GM18505 (cell line): ENCODE measurements at regions not wholly inside any gene's neighbourhood (a gene's known extent, or its start where the extent isn't known, plus 50 kb on each side); places are given as distances from the start of the nearest gene placed in this dataset.

Source experiments
- ATAC-seq: cut with Tn5 transposase; IDR thresholded peaks from one replicate; pipeline ENCODE4 v1.9.1; 2021; ENCODE audit not compliant: unreplicated experiment
- POLR2A ChIP-seq: IDR thresholded peaks from 4 replicates; pipeline ENCODE4 v1.6.1; 2011; ENCODE audit warnings: borderline replicate concordance; ENCODE audit not compliant: insufficient read depth, insufficient read length; ENCODE audit errors: extremely low read depth

DNA sequence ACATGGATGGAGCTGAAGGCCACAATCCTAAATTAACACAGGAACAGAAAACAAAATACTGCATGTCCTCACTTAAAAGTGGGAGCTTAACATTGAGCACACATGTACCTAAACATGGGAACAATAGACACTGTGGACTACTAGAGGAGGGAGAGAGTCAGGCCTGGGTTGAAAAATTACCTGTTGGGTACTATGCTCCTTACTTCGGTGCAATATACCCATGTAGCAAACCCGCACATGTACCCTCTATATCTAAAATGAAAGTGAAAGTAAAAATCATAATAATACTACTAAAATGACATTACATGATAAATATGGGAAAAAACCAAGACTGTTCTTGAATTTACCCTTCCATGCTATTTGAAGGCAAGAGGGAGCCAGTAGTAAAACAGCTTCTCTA lies 1273.8 kb upstream of the ADGRB3 start:
- ATAC-seq = no peak
- TF ChIP-seq POLR2A = no peak

DNA sequence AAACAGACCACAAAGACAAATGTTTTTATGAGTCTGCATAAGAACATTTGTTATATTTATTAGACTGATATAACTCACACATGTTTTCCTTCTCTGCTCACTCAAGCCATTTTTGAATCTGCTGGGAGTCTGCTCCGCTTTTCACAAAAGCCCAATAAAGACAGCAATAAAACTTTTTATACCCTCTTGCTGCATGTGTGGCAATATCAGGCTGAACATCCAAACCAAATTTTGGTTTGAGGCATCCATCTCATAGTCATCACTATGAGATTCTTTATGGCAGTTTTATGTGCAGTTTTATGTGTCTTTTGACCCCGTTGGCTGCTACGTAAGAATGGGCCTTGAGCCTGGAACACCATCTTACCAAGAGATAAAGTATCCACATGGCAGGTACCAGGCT lies 1276.8 kb upstream of the ADGRB3 start:
- no peak for ATAC-seq
- TF ChIP-seq POLR2A = no peak

DNA sequence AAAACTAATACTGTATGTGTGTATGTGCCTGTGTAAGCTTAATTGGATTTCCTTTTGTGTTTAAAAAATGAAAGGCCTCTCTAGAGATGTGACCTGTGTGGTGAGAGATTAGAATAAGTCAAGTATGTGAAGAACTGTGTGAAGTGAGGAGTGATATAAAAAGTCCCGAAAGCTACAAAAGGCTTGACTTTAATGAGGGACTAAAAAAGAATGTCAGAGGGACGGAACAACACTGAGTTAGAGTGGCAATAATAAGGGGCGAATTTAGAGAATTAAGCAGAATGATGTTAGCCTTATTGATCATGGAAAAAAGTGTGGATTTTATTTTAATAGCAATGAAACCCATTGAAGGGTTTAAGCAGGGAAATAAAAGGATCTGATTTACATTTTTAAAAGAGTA lies 1281.2 kb upstream of the ADGRB3 start:
- TF ChIP-seq POLR2A = no peak
- no peak for ATAC-seq

DNA sequence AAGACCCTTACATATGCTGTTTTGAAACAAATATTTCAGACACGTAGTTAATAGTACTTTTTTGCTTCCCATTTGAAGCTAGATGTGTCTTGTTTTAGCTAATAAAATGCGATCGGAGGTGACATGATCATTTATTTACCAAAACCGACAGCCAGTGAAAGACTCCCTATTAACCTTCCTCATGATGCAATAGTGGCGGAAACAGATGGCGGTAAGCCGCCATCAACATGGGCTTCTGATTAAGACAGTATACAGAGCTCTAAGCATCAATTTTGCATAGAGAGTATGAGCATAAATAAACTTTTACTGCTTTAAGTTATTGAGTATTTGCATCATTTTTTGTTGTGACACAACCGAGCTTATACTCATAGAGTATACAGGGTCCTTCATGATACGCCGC lies 1282.4 kb upstream of the ADGRB3 start:
- TF ChIP-seq POLR2A = no peak
- ATAC-seq = no peak

DNA sequence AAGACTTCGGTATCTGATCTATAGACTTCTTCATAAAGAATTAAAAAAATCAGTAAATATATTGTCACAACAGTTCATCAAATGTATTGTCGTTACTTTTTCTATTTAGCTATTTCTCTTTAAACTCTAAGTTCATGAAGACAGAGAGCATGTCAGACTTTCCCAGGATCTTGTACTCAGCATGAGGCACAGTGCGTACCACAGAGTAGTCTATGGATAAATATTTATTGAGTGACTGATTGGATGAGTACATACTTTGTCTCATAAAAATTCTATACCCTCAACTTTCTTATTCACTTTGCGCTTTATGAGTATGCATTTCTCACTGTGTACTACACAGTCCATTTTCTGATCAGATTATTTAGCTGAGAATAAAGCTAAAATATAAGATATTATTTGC lies 1284.4 kb upstream of the ADGRB3 start:
- no peak for ATAC-seq

DNA sequence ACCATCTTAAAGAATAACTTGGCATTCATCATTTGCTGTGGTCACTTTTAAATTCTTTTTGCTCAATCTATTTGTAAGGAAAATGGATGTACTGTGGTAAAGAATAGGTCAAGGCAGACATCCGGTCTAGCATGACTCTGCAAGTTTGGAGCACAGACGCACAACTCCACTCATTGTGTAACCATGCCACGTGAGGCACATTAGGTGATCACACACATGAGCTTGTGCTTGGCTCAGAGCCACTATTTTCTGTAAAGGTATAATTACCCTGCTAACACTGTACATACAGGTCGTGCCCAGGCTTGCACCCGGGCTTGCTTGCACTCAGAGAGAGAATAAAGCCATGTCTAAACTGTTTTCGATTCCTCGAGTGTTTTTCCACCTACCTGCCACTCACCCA lies 1289.1 kb upstream of the ADGRB3 start:
- no peak for ATAC-seq
- TF ChIP-seq POLR2A = no peak

More for the DNA sequence above, 1284.4 kb upstream of the ADGRB3 start:
- no peak for TF ChIP-seq POLR2A

DNA sequence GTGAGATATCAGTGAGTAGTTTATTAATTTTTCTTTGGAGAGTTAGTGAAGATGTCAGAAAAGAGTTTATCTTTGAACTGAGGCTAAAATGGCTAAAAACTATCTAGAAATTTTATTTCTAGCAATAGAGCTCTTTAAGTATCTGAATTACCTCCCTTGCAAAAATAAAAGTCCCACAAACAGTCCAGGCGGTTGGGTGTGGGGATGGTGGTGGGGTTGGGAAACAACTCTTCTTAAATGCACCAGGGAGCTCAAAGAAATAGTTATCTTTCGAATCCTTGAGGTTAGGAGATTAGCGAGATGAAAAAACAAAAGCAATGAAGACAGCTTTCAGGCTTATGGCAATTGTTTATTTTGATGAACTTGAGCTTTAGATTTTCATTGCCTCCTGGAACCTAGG lies 1299.1 kb upstream of the ADGRB3 start:
- TF ChIP-seq POLR2A = no peak
- no peak for ATAC-seq

DNA sequence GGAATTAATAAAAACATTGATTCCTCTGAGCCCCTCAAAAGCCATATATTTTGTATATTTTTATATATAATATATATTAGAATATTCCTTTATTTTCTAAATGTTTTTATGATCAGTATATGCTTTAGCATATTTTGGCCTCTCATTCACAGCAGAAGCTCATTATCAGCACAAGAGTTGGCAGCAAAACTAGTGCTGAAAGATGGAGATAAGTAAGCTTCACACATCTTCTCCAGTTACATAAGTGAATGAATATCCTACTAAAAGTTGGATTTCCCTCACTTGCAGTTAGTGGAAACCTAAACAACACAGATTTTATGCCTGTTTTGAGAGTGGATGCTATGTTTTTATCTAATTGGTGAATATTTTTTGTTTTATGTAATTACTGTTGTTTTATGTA lies 1303.8 kb upstream of the ADGRB3 start:
- no peak for ATAC-seq
- no peak for TF ChIP-seq POLR2A

DNA sequence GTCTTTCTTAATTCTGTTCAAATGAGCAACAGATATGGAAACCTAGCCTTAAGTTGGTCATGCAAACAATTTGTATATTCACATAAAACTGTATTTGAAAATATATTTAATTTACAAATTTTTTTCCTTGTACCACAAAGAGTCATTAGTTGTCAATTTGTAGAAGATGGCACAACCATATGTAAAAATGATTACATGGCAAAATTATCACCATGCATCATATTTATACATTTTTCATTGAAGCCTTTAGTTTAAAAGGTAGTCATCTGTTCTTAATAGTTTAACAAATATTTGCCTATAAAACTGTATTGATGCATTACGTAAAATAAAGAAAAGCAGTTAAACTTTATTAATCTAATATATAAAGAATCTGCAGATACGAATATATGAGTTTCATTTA lies 1306.8 kb upstream of the ADGRB3 start:
- ATAC-seq = no peak
- TF ChIP-seq POLR2A = no peak

DNA sequence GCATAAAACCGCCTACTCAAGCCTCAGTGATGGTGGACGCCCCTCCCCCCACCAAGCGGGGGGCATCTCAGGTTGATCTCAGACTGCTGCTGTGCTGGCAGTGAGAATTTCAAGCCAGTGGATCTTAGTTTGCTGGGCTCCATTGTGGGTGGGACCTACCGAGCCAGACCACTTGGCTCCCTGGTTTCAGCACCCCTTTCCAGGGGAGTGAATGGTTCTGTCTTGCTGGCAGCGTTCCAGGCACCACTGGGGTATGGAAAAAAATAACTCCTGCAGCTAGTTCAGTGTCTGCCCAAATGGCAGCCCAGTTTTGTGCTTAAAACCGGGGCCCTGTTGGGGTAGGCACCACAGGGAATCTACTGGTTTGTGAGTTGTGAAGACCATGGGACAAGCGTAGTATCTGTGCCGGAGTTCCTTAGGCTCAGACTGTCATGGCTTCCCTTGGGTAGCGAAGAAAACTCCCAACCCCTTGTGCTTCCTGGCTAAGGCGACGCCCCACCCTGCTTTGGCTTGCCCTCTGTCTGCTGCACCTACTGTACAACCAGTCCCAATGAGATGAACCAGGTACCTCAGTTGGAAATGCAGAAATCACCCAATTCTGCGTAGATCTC lies 1334.5 kb upstream of the ADGRB3 start:
- TF ChIP-seq POLR2A = no peak
- no peak for ATAC-seq

DNA sequence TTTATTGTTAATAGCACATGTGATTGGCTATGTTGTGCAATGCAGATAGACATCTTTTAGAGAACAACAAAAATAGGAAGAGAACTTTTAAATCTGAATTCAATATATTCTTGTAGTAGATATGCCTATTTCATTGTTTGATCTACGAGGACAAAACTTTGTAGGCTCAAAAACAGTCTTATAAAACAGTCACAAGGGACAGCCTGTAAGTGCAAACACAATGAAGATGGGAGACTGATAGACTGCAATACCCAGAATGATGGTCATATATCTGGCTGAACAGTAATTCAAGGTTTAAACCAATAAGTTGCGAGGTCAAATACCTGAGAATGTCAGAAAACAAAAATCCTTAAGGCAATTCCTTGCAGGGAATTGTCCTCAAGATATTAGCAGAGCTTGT lies 1342.9 kb upstream of the ADGRB3 start:
- no peak for ATAC-seq
- no peak for TF ChIP-seq POLR2A

DNA sequence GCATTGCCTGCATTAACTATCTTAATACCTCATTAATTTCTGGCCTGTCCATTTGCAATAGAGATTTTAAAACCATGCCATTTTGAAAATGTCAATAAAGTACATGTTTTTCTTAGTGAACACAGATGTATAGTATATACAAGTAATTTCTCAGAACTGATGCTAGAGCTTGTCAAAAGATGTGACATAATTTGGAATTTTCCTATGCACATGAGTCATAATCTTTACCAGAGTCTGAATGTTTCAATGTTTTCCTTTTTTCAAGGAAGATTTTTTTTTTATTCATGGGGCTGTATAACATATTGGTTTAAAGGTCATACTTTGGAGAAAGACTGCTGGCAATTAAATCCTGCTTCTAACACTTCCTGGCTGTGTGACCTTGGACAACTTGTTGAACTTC lies 1347.5 kb upstream of the ADGRB3 start:
- ATAC-seq = no peak
- no peak for TF ChIP-seq POLR2A

DNA sequence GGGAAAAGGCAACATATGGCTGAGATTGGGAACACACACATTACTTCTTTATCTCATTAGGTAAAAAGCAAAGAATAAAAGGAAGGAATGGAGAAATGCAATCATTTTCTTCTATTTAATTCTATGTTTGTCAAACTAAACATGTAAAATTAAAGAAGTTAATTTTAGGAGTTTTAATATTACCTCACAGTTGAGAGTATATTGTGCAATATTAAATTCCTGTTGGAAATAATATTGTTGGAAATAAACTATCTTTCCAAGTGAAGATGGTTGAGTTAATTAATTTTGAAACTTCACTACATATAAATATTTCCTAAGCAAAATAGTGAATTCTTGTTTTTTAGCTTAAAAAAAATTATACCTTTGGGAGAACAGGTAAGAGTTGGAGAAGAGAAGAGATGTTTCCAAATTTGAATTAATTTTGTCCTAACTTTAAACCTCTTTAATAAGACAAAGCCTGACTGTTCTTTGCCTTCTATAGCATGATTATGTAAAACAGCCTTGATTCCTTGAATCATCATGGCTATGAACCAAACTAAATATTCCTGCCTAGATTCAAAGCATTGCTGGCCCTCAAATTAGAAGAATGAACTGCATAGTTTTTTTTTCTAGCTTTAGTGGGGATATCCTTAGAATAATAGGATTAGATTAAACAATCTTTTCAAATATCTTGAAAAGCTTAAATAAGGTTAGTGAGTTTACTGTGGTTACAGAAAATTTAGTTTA lies 1349.1 kb upstream of the ADGRB3 start:
- TF ChIP-seq POLR2A = no peak

DNA sequence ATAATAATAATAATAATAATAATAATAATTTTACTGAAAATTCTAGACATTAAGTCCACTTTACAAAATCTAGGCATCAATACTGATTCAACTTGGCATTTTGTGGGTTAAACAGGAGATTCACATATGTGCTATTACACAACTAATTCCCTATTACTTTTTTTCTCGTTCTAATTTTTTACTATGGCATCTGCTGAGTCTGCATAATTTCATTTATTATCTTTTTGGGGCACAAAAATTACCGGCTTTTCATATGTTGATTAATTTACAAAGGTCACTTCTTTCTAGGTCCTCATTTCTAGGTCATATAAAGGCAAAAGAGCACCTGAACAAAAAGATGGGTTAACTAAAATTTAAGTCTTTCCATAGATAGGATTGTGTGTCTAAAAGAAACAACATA lies 1357.8 kb upstream of the ADGRB3 start:
- no peak for ATAC-seq
- no peak for TF ChIP-seq POLR2A

More for the DNA sequence above, 1349.1 kb upstream of the ADGRB3 start:
- no peak for ATAC-seq
